ENCODE measurements at regions not wholly inside any gene's neighbourhood (a gene's known extent, or its start where the extent isn't known, plus 50 kb on each side); places are given as distances from the start of the nearest gene placed in this dataset.
"Not testable (repeated sequence)": the region's sequence is repeated elsewhere in the genome, so short reads cannot be mapped to it uniquely, and the experiment has no call there.

- POLR2A ChIA-PET: no interaction called here
- ATAC-seq (ENCODE audit: low read depth): no peak
- no peak for DNase-seq
- Mint-ChIP-seq H3K9me3 (peaks cover 10% of the 10 kb centered on the region), H3K36me3 (ENCODE audit: low read depth) (no peaks in the 10 kb centered on the region), H3K4me3 (no peak overlapping the region), H3K4me1 (no peaks in the 10 kb centered on the region), H3K27me3 (no peaks in the 10 kb centered on the region), H3K27ac (no peak overlapping the region)
- TF ChIP-seq, protein P1, sequence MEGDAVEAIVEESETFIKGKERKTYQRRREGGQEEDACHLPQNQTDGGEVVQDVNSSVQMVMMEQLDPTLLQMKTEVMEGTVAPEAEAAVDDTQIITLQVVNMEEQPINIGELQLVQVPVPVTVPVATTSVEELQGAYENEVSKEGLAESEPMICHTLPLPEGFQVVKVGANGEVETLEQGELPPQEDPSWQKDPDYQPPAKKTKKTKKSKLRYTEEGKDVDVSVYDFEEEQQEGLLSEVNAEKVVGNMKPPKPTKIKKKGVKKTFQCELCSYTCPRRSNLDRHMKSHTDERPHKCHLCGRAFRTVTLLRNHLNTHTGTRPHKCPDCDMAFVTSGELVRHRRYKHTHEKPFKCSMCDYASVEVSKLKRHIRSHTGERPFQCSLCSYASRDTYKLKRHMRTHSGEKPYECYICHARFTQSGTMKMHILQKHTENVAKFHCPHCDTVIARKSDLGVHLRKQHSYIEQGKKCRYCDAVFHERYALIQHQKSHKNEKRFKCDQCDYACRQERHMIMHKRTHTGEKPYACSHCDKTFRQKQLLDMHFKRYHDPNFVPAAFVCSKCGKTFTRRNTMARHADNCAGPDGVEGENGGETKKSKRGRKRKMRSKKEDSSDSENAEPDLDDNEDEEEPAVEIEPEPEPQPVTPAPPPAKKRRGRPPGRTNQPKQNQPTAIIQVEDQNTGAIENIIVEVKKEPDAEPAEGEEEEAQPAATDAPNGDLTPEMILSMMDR (IDR thresholded peaks at IDR 0.05): no peak
- intact Hi-C loops (cut with micrococcal nuclease): no loop called here
- CTCF ChIA-PET: no interaction called here
These were observed 2039.9 kb downstream of the EFNA5 start for GRCh38 chr5:105630803-105631202.

DNA sequence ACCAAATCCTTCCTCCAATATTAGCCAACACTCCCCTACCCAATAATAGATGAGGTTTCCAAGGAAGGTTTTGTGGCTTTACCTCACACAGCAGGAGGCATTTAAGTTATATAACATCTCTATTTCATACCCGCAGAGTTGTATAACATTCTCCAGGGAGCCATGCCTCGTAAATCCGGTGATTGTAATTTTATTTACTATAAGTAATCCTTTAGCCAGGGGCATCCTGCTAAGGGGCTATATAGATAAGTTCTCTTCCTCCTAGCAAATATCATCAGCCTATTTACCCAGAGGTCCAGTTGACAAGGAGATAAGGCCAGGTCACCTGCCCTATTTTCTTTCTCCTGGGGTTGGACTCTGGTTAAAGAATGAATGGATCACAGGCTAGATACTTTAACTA lies 2051.0 kb downstream of the EFNA5 start:
- H3K4me1 Mint-ChIP-seq: no peaks in the 10 kb centered on the region
- no peaks in the 10 kb centered on the region for H3K27me3 Mint-ChIP-seq
- ATAC-seq (ENCODE audit: low read depth) (no peak), DNase-seq (no peak)
- H3K36me3 Mint-ChIP-seq (ENCODE audit: low read depth): no peaks in the 10 kb centered on the region
- TF ChIP-seq, protein P1 (IDR thresholded peaks at IDR 0.05): no peak
- no peaks in the 10 kb centered on the region for H3K9me3 Mint-ChIP-seq
- no peak overlapping the region for H3K4me3 Mint-ChIP-seq
- ChIA-PET CTCF (no interaction called here), POLR2A (no interaction called here)
- intact Hi-C loops (cut with micrococcal nuclease): no loop called here
- H3K27ac Mint-ChIP-seq: no peak overlapping the region

- ChIA-PET POLR2A (no interaction called here), CTCF (no interaction called here)
- Mint-ChIP-seq H3K27me3 (no peaks in the 10 kb centered on the region), H3K27ac (no peak overlapping the region), H3K36me3 (ENCODE audit: low read depth) (no peaks in the 10 kb centered on the region), H3K9me3 (no peaks in the 10 kb centered on the region), H3K4me1 (no peaks in the 10 kb centered on the region), H3K4me3 (no peak overlapping the region)
- TF ChIP-seq, protein P1 (IDR thresholded peaks at IDR 0.05): no peak
- intact Hi-C loops (cut with micrococcal nuclease): no loop called here
- DNase-seq (no peak), ATAC-seq (ENCODE audit: low read depth) (no peak)
These were observed 2053.1 kb downstream of the EFNA5 start for GRCh38 chr5:105617436-105618215.

- Mint-ChIP-seq H3K27me3 (no peaks in the 10 kb centered on the region), H3K27ac (no peak overlapping the region), H3K4me3 (no peak overlapping the region), H3K9me3 (no peaks in the 10 kb centered on the region), H3K4me1 (no peaks in the 10 kb centered on the region), H3K36me3 (ENCODE audit: low read depth) (no peaks in the 10 kb centered on the region)
- POLR2A ChIA-PET: no interaction called here
- DNase-seq: no peak
- CTCF ChIA-PET: no interaction called here
- intact Hi-C loops (cut with micrococcal nuclease): no loop called here
- no peak for ATAC-seq (ENCODE audit: low read depth)
- TF ChIP-seq, protein P1 (IDR thresholded peaks at IDR 0.05): no peak
These were observed 2054.0 kb upstream of the NUDT12 start for GRCh38 chr5:105616599-105616998.

GRCh38 chr5:105602406-105602805 lies 2039.8 kb upstream of the NUDT12 start:
- DNase-seq; H3K4me3 Mint-ChIP-seq; POLR2A ChIA-PET; H3K27me3 Mint-ChIP-seq; H3K4me1 Mint-ChIP-seq; ATAC-seq (ENCODE audit: low read depth); H3K27ac Mint-ChIP-seq; H3K36me3 Mint-ChIP-seq (ENCODE audit: low read depth); CTCF ChIA-PET; intact Hi-C loops (cut with micrococcal nuclease): not testable (repeated sequence)
- H3K9me3 Mint-ChIP-seq: peaks cover 21% of the 10 kb centered on the region

All from activated B cell treated with CpG ODN at 0.5 μM for 24 hours (primary cell).